ENCODE measurements at regions not wholly inside any gene's neighbourhood (a gene's known extent, or its start where the extent isn't known, plus 50 kb on each side); places are given as distances from the start of the nearest gene placed in this dataset.
"Not testable (repeated sequence)": the region's sequence is repeated elsewhere in the genome, so short reads cannot be mapped to it uniquely, and the experiment has no call there.

DNA sequence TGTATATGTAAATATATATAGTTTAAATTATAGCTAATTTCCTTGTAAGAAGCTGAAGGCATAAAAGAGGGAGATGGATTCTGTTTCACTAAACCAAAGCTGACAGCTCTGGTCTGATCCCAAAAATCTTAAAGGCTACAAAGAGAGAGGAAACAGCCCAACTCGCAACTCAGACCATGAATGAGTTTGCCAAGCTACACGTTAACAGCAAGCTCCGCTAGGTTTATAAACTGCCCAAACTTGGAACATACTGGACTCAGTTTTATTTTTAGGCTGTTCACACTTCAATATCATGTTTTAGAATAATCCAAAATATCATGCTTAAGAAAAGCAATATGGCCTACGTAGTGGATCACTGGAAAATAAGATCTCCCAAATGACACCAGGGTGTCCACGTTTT is 318.3 kb upstream of the RPS23 start:
- DNase-seq, result no peak

DNA sequence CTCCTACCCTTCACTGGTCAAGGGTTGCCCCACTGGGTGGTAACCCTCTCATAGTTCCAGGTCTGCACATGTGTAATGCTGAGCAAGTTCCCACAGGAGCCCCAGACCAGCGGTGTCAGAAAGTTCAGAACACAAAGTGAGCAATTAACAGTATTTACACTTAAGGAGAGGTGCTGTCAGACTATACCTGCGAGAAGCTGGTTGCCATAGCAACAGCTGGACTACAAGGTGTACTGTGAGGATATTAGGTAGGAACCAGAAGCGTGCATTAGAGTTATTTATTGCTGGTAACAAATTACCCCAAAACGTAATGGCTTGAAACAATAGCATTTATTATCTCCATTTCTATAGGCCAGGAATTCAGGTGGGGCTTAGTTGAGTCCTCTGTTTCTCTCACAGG is 317.0 kb upstream of the RPS23 start:
- peak; percentile 69 for DNase-seq

DNA sequence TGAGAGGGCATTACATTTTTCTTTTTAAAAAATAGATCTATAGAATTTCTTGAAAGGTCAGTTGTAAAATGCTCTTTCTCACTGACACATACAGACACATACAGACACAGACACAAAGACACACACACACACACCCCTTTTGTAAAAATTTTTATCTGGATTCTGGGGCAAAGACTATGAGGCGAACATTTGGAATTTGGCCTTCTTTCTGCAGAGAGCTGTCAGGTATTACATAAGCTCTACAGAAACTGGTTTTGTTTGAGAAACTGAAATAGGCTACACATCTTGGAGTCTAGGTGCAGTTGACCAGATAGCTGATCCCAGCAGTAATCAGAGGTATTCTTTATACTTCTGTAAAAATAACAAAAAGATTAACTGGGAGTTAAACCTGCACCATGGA is 315.9 kb upstream of the RPS23 start:
- no peak for DNase-seq

DNA sequence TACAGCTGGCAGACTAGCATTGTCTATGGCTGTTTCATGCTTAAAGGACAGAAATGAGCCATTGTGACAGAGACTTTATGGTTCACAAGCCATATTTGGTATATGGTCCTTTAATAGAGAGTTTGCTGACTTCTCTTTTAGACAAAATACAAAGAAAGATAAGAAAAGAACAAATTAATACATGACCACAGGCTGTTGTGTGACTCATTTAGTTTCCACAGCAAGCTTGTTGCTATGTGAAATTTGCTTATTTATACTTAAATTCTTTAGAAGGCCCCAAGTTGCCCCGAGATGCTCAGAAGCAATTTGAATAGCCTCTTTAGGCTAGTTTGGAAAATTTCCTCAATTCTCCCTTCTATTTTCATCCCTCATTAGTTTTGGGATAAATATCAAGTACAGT is 315.3 kb upstream of the RPS23 start:
- no peak for DNase-seq

DNA sequence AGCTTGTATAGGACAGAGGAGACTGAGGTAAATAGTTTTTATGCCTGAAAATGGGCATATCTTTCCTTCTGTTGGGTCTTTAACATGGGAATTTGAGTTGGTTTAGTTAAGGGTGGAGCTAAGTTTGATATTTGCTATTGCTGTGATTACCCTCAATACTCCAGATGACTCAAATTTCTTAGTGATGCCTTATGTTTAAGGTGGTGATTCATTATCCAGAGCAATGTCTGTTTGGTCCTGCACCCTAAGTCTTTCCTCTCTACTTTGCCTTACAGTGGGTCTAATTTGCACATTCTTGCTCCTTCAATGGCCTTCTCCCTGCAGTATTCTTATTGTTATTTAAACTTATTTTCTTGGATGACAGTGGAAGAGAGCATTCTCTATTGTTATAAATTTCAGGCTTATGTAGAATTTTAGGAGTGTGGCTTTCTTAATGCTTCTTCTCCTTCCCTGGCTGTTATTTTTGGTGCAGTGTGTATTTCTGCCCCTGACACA is 312.9 kb upstream of the RPS23 start:
- DNase-seq, result no peak

DNA sequence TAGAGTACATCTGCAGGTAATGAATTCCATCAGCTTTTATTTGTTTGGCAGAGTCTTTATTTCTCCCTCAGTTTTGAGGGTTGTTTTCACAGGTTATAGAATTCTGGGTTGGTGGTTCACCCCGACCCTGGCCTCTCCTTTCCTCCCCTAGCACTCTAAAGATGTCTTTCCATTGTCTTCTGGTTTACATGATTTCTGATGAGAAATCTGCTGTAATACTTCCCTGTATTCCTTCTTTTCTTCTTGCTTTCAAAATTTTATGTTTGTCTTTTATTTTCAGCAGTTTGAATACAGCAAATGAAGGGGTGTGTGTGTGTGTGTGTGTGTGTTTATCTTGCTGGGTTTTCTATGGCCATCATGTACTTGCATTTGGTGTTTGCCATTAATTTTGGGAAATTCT is 312.0 kb upstream of the RPS23 start:
- DNase-seq, result no peak

DNA sequence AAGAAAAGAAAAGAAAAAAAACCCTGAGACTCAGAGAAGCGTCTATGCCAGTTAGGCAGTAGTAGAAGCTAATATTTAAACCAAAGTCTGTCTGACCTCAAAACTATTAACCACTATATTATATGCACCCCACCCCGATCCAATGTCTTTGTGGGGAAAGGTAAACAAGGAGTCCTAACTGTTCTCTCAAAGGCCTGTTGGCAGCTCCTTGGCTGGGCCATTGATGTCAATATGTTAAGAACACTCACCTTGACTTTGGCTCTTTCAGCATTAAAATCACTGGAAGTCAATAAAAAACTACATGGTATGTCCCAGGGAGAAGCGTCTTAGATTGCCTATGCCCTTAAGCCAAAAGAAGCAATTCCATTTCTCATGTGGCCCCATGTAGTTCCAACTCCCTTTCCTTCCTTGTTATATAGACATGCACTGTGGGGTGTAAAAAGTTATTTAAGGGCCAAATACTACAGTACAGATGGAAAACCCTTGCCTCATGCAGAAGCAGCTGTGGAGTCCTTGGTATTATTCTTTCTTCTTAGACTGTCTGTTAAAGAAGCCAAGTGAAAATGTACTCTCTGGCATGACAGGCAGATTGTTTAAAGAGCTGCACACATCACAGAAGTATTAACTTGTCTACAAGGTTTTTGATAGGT is 308.6 kb upstream of the RPS23 start:
- no peak for DNase-seq

DNA sequence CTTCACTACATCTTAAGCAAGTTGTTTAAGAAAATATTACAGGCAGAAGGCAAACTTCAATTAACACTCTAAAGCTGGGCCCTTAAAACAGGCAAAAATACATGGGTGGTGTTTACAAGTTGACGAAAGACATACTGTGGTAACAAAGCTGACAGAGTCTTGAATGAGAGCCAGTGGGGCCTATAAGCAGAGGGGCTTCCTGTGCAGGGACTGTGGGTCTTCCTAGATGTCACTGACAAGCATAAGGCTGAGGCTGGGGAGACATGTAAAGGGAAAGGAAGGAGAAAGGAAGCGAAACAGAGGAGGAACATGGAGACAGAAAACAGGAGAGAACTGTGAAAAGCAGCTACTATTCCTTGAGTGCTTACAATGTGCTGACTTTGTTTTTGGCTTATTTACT is 308.0 kb upstream of the RPS23 start:
- no peak for DNase-seq

DNA sequence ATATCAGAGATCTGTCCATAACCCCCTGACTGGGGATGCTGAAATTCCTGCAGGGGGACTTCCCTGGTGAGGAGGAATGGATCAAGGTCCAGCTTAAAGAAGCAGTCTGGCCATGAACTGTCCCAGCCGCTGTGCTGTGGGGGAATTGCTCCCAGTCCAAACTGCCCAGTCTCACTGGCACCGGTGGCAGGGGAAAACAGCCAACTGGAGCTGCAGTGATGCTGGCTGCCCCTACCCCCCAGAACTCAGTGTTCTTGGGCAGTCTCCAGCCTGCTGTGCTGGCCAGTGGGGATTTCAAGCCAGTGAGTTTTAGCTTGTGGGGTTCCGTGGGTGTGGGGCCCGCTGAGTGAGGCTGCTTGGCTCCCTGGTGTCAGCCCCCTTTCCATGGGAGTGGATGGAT is 306.5 kb upstream of the RPS23 start:
- DNase-seq, result no peak

DNA sequence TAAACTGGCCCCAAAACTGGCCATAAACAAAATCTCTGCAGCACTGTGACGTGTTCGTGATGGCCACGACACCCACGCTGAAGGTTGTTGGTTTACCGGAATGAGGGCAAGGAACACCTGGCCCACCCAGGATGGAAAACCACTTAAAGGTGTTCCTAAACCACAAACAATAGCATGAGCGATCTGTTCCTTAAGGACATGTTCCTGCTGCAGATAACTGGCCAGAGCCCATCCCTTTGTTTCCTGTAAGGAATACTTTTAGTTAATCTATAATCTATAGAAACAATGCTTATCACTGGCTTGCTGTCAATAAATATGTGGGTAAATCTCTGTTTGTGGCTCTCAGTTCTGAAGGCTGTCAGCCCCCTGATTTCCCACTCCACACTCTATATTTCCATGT is 305.2 kb upstream of the RPS23 start:
- not testable (repeated sequence) for DNase-seq

DNA sequence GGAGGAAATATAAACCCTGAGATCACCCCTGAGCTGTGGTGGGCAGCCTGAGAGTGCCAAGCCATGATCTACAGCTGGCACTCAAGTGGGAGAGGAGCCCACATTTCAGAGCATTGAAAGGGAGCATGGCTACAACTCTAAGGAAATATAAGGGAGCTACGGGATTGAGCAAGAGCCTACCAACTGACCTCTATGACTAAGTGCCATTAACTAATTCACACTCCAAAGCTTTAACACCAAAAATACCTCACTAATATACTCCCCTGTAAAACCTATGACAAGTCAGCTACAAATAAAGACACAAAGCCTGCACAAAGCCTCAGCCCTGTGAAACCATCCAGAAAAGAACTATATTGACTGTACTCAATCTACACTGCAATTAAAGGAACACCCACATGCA is 286.8 kb upstream of the RPS23 start:
- DNase-seq, result no peak

DNA sequence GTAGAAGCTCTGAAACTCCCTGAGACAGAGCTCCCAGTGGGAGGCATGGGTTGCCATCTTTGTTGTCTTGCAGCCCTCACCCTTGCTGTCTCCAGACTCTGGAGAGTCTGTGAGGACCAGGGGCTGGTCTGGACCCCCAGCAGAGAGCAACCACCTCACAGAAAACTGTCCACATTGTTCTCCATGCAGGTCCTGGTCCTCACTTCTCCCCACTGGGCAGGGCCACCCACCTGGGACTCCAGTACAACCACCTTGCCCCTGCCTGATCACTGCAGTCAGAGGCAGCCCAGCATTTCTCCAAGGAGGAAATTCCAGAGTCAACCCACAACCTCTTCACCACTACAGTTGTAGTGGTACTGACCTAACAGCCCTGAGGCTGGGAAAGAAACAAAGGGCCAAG is 285.6 kb upstream of the RPS23 start:
- DNase-seq, result no peak

DNA sequence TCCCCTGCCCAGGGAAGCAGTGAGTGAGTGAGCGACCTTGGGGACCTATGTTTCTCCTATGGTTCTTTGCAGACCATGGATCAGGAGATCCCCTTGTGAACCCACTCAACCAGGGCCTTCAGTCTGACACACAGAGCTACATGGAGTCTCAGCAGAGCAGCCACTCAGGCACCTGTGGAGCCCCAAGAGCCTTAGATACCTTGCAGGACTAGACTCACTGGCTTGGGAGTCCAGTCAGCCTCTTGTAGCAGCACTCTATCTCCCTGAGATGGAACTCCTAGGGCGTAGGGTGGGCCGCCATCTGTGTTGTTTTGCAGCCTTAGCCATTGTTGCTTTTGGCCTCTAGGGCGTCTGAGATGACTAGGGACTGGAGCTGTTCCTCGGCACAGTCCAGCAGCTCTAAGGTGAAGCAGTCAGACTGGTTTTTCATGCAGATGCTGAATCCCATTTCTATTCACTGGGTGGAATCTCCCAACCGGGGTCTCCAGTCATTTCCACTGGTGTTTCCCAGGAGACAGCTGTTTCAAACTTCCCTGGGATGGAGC is 284.6 kb upstream of the RPS23 start:
- DNase-seq, result peak; percentile 10

DNA sequence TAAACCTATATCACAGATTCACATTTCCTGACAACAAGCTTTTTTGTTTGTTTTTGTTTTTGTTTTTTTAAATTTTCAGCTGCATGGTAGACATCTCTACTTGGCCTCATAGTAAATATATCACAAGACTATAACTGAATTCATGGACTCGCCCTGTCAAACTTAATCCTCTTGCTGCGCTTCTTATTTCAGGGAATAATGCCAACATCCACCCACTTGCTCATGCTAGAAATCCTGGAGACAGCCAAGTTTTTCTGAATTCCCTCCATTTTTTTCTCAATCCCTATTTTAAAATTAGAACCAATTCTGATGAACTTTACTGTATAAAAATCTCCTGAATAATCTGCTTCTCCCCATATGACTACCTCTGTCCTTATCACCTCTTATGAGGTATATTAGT is 283.6 kb upstream of the RPS23 start:
- DNase-seq, result no peak

DNA sequence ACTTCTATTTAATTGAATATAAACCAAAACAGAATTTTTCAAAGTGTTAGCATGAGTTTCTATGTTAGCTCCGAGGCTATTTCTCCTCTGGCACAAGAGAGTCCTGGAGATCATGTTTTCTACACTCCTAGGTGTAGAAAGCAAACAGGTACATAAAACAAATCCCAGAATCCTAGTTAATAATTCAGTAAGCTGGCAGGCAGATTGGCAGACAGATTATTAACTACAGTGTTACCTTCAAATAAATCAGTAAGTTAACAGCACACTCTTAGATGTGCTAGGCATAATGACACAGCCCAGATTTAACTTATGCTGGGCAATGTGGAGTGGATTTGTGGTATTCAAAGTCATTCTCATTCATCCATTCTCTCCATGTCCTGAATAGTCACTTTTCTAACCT is 282.8 kb upstream of the RPS23 start:
- DNase-seq, result no peak

DNA sequence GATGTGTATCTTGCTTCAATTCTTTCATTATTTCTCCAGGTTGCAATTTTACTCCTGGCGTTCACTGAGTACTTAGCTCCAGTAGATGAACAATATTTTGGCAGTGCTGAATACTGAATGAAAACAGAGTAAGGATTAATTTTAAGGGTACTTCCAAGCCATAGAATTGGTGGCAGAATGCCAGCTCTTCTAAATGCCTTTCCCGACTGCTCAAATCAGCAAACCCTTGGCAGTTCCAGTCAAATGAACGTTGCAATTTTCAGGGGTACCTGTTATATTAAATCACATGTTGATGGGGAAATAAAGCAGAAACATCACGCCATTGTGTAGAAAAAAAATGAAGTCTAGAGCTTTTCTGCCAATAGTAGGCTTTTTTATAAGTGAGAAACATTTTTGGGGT is 282.4 kb upstream of the RPS23 start:
- no peak for DNase-seq

DNA sequence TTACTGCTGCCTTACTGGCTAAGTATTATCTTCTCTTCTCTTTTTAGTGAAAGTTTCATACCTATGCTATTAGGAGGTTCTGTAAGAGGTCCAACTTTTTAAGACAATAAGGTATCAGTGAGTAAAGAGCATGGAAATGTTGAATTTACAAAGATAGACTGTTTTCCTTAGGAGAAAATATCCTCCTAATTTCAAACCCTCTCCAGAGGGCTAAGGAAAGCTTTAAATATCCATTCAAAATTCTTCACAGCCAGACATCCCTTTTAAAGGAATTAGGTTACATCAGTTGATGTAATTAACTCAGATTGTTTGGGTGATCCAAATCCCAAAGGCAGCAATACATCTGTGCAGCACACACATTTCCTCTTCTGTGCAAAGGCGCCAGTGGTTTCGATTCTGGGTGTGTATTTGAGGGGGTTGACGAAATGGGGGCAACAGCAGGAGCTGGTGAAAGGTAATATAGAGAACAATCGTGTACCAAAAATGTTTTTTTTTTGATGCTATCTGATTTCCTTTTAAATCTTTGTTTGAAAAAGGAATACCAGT is 273.8 kb upstream of the RPS23 start:
- no peak for DNase-seq

DNA sequence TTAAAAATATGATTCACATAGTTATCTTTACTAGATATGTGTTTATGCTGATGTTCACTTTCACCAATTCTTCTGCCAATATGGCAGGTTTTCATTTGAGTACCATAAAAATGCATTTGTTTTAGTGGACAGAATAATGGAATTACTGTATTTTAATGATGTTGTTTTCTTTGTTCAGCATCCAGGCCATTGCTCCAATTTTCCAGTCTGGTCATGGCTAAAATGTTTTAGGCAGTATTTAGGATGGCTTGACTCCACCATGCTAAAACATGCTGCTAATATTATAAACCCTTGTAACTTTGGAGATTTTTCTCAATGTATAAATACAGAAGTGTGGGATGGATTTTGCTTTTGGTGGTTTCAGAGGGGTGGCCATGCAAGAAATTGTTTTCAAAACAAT is 273.0 kb upstream of the RPS23 start:
- no peak for DNase-seq

DNA sequence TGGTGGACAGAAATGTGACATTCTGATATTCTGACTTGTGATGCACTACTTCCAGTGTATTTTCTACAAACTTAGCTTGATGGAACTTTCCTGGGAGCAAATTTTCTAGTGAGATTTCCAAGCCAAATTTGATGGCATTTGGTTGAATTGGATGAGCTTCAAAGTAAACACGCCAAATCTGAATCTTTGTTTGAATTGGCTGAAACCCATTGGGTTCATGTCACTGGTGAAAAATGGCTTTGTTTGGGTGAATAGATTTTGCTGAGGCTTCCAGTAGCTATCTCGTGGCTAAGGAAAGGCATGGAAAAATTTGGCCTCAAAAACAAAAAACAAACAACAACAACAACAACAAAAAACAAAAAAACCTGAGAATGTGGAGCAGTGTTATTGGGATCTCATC is 271.1 kb upstream of the RPS23 start:
- DNase-seq, result no peak

DNA sequence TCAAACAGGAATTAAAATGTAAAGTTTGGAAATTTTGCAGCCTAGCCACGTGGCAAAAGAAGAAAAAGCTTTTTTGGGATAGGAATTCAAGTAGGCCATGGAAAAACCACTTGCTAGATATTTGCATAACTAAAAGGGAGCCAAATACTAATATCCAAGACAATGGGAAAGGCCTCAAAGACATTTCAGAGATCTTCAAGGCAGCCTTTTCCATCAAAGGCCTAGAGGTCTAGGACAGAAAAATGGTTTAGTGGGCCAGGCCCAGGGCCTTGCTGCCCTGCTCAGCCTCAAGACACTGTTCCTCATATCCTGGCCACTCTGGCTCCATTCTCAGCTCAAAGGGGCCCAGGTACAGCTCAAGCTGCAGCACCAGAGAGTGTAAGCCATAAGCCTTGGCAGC is 265.9 kb upstream of the RPS23 start:
- no peak for DNase-seq

DNA sequence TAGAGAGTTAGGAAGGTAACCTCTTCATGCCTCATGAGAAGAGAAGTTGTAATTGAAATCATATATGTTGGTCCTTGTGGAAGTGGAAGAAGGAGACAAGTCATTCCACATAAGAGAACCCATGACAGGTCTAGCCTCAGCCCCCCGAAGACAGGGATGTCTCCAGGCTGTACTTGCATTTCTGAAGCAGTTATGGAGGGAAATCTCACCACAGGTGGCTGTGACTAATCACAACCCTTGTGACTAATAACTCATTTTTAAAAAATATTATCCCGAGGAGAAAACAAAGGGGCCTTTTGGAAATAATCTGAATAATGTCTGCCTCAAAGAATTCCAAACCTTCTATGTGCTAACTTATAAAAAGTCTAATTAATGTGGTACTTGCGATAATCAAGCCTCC is 262.1 kb upstream of the RPS23 start:
- DNase-seq, result no peak

DNA sequence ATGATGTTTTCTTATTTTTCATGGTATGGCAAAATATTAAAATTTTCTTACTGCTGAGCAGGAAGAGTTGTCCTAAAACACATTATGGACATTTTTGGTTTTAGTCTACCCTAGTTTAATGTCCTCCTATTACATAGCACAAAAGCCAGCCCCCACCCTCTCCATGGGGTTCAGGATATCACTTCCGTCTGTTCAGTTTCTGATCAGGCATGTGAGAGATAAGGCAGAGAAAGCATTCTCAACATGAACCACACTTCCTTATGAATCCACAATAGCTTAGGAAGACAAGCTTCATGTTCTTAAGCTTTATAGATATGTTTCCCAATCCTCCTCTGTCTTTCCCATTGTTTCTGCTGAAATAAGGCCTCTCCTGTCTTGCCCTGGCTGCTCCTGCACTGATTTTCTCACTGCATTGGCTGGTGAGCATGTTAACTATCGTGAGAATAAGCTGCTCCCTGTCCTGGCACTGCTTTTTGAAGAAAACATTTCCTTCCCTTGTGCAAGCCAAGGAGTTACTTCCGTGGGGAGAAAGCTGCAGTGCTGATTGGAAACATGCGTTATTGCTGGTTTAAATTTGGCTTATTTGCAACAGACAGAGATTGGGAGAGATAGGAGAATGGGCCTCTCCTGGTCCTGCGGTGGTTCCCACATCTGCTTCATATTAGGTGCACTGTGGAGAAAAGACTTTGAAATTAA is 260.3 kb upstream of the RPS23 start:
- DNase-seq, result no peak

DNA sequence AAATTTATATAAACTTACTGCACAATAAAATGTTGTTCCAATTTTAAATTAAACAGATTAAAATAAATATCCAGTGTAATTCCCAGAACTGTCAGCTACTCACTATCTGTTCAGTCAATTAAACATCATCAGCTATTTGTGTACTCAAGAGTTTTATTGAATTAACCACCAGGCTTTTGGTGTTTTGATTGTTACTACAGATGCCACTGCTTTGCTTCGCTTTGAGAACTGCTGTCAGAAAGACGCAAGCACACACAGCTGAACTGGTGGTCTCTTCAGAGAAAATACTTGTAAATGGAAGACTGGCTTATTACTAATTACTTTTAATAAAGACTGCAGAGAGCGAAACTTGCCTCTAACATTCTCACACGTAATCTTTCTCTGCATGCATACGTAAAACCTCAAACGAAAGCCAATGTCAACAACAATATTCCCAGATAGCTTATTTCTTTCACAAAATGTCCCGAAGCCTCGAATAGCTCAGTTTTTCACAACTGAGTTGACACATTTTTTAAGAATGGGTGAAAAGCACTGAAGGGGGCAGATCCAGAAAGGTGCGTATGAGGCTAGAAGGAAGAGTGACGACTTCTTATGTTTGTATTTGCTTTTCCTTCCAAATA is 259.6 kb upstream of the RPS23 start:
- no peak for DNase-seq

DNA sequence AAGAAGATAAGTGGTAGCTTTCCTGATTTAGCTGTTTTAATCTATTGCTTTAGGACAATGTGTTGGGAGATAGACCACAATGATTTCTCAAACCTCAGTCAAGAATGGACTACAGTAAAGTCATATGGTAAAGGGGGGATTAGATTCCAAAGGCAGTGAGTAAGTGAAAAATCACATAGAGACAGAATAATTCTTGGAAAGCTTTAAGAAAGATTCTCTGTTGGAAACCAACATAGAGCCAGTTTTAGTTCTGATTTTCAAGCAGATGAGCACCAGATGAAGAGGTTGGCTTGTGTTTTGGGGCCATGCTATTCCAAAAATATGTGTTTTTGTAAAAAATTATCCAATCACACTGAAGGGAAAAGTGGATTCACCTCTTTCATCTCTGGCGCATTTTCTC is 256.8 kb upstream of the RPS23 start:
- no peak for DNase-seq
